ENCODE measurements at regions not wholly inside any gene's neighbourhood (a gene's known extent, or its start where the extent isn't known, plus 50 kb on each side); places are given as distances from the start of the nearest gene placed in this dataset.

GRCh38 chr1:95966866-95967265 is 732.9 kb downstream of the RWDD3 start:
- DNase-seq: no peak
- Histone ChIP-seq H3K9me3 (no peaks in the 10 kb centered on the region), H3K27ac (no peak overlapping the region), H3K27me3 (no peaks in the 10 kb centered on the region), H3K36me3 (no peaks in the 10 kb centered on the region), H3K4me3 (no peak overlapping the region), H3K4me1 (no peaks in the 10 kb centered on the region)
- TF ChIP-seq POLR2A (IDR thresholded peaks at IDR 0.05): no peak
- no peak for TF ChIP-seq CTCF (IDR thresholded peaks at IDR 0.05)
- intact Hi-C loops (cut with DNase I): no loop called here

GRCh38 chr1:95974586-95974985 is 740.6 kb downstream of the RWDD3 start:
- TF ChIP-seq POLR2A (IDR thresholded peaks at IDR 0.05) (no peak), CTCF (IDR thresholded peaks at IDR 0.05) (no peak)

DNA sequence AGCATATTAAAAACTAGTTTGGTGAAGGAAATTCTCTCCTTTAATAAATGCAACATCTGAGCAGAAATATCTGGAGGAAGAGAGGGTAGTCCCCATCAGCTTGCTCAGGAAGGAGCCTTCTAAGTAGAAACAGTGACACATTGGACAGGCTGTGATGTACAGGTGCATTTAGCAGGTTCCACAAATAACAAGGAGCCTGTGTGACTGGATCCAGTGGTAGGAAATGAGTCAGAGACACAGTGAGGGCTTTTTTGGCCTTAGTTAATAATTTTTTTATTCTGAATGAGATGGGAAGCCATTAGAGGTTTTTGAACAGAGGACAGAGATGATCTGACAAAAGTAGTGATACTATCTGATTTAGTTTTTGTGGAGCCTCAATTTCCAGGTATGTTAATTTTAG is 738.9 kb upstream of the PTBP2 start:
- no peaks in the 10 kb centered on the region for H3K9me3 ChIP-seq
- no peak for DNase-seq
- no peaks in the 10 kb centered on the region for H3K27me3 ChIP-seq
- H3K4me3 ChIP-seq: no peak overlapping the region
- intact Hi-C loops (cut with DNase I): no loop called here
- H3K4me1 ChIP-seq: no peaks in the 10 kb centered on the region
- H3K36me3 ChIP-seq: no peaks in the 10 kb centered on the region
- TF ChIP-seq POLR2A (IDR thresholded peaks at IDR 0.05) (no peak), CTCF (IDR thresholded peaks at IDR 0.05) (no peak)
- no peak overlapping the region for H3K27ac ChIP-seq

More at GRCh38 chr1:95974586-95974985, 740.6 kb downstream of the RWDD3 start:
- Histone ChIP-seq H3K36me3 (no peaks in the 10 kb centered on the region), H3K27me3 (no peaks in the 10 kb centered on the region), H3K4me1 (no peaks in the 10 kb centered on the region), H3K9me3 (no peaks in the 10 kb centered on the region), H3K27ac (no peak overlapping the region), H3K4me3 (no peak overlapping the region)
- no peak for DNase-seq
- intact Hi-C loops (cut with DNase I): no loop called here

- Histone ChIP-seq H3K27me3 (no peaks in the 10 kb centered on the region), H3K4me3 (no peak overlapping the region), H3K9me3 (no peaks in the 10 kb centered on the region), H3K4me1 (no peaks in the 10 kb centered on the region), H3K36me3 (no peaks in the 10 kb centered on the region), H3K27ac (no peak overlapping the region)
- DNase-seq: no peak
- TF ChIP-seq CTCF (IDR thresholded peaks at IDR 0.05) (no peak), POLR2A (IDR thresholded peaks at IDR 0.05) (no peak)
- intact Hi-C loops (cut with DNase I): no loop called here
Measured at GRCh38 chr1:95983831-95984230, 737.8 kb upstream of the PTBP2 start.

- Histone ChIP-seq H3K27ac (no peak overlapping the region), H3K9me3 (no peaks in the 10 kb centered on the region), H3K36me3 (no peaks in the 10 kb centered on the region), H3K27me3 (no peaks in the 10 kb centered on the region), H3K4me3 (no peak overlapping the region), H3K4me1 (no peaks in the 10 kb centered on the region)
- DNase-seq: no peak
- intact Hi-C loops (cut with DNase I): no loop called here
- TF ChIP-seq CTCF (IDR thresholded peaks at IDR 0.05) (no peak), POLR2A (IDR thresholded peaks at IDR 0.05) (no peak)
- 41 to 57% methylated on average over 1 of the region's 1 CpG for WGBS, 2 donors
Measured at GRCh38 chr1:95984798-95985374, 736.7 kb upstream of the PTBP2 start.
